ENCODE measurements at regions not wholly inside any gene's neighbourhood (a gene's known extent, or its start where the extent isn't known, plus 50 kb on each side); places are given as distances from the start of the nearest gene placed in this dataset.

DNA sequence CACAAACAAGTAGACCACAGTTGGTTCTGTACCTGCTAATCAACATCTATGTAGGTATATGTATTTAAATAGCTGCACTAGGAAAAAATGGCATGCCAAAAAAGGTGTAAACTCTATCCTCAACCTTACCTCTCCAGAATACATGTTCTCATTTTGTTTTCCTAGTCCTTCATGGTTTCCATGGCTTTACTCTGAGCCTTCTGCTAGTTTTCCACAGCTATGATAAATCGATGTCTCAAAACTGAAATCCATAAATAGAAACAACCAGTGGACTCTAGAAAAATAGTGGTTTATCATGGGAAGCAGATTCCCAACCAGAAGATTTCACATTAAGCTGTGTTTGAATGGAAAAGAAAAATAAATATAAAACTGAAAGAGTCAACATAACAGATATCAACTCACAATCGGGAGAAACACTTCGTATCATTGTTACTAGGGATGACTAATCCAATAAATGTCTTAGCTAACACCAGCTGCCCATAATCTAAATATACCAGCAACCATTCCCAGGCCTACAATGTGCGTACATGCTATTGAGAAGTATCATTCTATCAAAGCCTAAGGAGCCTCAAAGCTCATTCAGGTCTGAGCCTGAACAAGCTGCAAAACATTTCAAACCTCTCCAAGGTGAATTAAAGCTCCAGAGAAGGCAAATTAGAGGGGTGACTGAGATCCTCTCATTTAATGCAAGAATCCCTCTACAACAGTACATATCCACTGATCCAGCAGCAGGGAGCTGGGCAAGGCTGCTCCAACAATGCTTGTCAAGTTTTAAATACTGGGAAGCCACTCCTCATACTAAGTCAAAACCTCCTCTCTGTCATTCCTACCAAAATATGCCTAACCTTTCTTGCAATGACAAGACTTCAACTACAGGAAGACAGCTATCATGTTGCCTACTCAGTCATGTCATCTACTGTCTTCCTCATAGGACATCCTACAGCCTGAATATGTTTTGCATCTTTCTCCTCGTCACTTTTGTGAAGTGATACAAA lies 90.2 kb downstream of the KCTD12 start:
- no peak for DNase-seq

DNA sequence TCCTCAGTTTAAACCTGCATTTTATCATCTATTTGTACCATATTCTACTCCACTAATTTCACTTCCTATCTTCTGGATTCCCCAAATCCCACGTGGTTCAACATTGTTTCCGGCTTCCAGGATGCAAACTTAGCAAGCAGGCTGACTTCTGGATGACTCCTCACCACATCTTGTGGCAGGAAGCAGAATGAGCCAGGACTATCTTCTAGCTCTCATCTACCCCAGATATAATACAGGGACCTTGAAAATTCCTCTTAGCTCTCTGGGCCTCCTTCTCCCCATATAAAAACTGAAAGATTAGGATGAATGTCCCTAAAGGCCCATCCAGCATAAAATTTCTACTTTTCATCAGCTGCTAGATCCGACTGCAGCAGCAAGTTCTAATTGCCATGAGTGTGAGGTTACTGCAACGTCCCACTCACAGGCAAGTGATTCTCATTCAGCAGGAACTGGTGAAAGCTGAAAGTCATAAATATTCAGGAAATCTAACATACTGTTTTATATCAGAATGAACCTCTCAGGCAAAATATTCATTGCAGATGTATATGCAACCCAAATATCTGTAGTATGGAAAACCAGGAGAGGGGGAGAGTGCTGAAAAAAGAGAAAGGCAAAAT lies 93.4 kb downstream of the KCTD12 start:
- DNase-seq, result no peak

DNA sequence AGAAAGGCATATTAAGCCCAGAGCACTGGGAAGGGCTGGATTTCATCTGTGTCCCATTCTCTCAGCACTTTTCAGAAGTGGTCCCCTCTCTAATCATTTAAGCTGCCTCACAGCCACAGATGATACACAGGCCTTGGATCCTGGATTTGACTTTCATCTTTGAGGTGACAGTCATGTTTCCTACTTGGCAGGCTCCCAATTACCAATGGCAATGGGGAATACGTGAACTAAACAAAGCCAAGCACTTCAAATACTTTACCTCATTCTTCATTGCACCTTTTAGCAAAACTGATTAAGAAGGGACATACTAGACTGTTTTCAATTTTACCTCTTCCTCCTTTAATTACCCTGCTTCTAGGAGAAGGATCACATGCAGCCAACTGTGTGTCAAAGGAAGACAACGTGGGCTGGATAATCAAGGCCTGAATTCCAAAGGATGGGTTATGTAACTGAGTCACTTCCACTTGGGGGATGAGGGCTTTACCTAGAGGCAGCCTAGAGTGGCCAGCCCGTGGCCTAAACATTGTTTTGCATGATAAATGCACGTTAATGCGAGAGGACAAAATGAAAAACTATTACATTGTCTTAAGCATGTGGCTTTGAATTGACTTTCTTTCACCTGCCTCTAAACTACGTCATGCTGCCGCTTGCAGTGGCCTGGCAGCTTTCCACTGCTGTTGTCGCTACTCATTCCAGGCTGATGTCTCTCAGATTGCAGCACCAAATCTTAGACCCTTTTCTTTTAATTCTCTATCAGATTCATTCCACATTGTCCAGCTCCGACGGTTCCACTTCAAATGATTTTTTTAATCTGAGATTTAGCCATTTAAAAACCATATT lies 95.0 kb downstream of the KCTD12 start:
- DNase-seq, result peak; percentile 32

DNA sequence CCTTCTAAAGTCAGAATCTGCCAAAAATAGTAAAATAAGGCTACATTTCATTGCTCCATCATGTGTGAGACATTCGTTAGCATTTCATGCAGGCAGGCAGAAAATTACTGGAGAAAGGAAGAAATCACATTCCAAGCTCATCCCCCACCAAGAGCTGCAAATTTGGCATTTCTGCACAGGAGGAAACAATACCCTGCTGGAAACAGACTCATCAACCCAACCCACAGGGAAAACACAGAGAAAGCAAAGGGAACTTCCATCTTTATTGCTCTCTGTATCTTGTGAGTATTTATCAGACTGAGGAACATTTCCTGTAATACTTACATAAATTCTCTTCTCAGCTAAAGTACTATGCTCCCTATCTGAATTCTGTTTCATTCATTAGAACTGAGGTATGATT lies 95.7 kb downstream of the KCTD12 start:
- no peak for DNase-seq

DNA sequence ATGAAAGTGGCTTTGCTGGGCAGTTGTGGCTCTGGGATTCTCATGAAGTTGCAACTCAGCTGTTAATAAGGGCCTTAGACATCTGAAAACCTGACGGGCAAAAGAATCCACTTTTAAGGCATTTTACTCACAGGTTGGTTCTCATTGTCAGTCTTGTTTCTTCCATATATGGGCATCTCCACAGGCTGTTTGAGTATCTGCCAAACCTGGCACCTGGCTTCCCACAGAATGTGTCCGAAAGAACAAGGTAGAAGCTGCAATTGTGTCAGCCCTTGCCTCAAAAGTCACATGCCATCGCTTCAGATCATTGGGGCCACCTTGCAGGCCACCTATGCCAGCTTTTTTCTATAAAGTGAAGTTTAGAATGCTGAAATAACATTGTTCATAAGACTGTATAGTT lies 102.4 kb downstream of the KCTD12 start:
- peak; percentile 8 for DNase-seq

DNA sequence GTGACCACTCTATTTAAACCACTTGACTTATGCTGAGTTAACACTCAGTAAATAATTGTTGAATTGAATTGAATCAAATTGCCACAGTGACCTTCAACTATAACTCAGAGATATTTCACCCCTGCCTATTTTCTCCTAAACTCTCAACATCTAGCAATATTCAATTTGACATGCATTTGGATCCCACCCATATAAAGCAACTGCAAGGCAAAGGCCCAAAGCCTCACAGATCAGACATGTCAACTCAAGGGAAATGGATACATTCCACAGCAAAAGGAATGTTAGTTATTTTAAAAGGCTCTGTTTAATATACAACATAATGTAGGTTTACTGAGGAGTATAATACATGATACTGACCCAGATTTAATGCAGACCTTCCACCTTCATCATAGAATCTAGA lies 107.4 kb downstream of the KCTD12 start:
- no peak for DNase-seq

DNA sequence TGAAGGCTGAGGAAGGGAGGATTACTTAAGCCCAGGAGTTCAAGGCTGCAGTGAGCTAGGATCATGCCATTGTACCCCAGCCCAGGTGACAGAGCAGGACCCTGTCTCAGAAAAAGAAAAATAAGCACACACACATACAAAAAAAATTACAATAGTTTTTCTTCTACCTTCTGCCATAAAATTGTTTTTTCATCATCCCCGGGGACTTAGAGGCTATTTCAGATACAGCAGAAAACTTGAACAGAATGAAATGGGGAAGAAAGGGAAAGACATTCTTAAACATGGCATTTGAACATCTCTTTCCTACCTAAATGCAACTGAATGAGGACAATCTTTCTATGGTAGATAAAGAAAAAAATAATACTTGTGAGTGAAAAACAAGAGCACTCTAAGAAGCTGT lies 109.1 kb downstream of the KCTD12 start:
- DNase-seq, result no peak

DNA sequence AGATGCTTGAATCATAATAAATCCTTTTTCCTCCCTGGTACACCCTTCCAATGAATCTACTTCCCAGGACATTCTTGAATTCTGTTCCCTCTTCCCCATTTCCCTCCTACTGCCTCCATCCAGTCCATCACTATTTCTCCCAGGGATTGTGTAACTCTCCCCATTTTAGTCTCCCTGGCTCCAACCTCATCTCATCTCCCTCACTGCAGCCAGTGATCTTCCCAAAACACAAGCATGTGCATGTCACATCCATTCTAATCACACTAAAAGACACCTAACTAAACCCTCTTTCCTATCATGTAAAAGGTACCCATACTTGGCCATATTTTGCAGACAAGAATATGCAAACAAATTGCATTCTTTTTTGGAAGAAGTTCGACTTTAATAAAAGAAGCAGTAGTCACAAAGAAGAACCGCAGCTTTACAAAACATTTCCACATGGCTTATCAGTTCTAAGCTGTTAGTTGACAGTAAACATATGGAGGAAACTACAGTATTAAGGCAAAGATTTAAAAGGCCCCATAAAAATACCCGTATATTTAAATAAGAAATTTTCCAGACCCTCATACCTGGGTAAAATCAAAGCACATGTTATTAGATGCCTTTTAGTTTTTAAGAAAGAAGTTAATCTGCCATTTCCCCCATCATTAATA lies 111.0 kb downstream of the KCTD12 start:
- DNase-seq, result no peak

DNA sequence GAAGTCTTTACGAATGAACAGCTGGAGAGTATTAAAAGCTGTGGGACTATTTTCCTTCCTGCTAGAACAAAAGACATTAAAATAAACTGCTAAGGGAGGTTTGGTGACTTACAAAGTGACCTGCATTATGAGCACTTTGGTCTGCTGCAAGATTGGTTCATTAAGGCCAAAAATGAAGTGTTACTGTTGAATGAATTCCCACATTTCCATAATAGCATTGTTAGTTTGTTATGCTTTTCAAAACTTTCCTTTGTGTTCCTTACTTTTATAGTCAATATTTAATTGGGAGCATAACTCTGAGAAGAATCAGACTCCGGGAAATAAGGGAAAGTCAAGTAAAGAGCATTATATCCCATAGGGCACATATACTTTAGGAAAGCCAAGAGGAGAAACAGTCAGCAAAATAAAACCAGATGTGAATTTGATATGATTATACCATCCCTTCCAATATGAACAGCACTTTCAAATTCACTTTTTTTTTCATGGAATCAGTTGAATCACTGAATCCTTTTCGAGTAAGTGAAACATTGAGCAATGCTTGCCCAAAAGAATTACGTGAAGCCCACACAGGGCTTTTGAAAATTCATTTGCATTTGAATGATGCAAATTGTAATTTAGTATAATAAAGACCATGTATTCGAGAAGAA lies 112.6 kb downstream of the KCTD12 start:
- DNase-seq, result no peak

DNA sequence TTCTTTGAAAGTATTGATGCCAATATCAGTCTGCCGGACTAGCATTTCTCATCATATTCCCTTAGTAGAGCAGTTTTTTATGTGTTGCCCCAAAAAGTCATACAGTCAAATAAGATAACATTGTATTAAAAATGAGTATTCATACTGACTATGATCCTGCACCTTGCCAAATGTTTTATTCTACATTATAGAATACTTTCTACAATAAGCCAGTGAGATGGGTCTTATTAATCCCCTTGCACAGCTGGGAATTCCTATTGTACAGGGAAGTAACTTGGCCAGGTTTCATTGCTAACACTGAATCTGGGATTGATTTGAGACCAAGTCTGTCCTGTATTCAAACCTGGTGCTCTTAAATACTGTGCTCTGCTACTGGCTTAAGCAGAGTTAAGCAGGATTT lies 114.0 kb downstream of the KCTD12 start:
- no peak for DNase-seq

DNA sequence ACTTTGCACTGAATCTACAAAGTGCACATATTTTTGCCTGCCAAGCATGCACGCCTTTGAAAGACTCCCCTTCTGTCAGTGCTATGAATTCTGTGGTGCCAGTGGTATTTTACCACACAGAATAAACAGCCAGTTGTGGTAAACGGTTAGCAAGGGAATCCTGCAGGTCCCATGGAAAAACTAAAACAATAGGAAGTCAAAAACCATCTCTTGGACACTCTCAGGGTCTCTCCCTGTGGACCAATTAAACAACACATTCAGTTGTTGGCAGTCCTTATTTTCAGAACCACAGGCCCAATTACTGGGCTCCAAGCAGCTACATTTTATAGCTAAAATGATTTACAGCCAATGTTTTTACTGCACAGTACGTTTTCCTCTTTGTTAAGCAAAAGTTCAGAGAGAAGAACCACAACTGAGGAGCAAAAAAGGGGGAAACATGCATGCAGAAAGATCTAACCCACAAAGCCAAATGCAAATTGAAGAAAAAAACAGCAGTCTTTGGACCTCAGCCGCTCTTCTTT lies 116.9 kb downstream of the KCTD12 start:
- no peak for DNase-seq

DNA sequence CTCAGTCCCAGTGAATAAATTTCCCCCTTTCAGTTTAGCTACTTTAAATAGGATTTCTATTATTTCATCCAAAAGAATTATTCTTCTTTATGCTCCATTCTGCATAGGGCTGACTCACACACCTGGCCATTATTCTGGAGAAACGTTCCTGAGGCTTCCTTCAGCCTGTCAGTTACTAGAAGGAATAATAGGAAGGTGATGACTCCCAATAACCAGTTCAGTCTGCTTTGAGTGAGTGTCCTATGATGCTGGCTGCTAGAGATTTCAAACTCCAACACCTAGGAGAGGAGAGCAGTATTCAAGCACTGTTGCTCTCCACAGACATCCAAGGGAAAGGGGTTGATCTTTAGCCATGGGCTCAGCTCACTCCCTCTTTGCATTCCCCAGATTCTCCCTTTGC lies 117.8 kb downstream of the KCTD12 start:
- no peak for DNase-seq

DNA sequence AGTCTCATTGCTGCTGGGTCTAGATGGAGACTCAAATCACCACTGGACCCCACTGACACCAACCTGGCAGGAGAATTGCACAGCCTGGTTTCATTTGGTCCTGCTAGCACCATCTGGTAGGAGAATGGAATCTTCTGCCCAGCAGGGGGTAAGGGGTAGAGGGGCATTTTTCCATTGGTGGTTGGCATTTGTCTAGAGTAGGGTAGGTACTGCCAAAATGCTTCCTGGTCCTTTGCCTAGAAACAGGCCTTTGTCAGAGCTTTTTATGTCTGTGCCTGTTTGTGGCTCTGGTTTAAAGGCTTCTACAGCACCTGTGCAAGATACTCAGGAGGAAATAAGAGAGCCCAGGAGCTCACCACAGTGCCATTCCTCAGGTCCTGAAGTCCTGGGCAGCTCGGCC lies 121.3 kb downstream of the KCTD12 start:
- DNase-seq, result no peak

DNA sequence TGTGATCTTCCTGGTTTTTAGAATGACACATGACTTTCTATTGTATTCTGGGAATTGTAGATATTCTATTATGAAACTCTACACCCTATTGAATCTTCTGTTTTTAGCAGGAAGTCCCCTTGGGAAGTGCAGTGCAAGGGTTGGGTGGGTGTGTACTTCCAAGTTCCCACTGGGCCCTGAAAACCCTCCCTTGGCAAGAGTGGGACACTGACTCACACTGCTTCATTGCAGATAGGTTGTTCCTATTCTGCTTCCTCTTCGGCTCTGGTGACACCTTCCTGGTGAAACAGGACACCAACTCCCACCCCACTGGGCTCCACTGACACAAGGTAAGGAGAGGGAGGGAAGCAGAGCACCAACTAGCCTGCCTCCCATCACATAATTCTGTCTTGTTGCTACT lies 121.8 kb downstream of the KCTD12 start:
- DNase-seq, result no peak

DNA sequence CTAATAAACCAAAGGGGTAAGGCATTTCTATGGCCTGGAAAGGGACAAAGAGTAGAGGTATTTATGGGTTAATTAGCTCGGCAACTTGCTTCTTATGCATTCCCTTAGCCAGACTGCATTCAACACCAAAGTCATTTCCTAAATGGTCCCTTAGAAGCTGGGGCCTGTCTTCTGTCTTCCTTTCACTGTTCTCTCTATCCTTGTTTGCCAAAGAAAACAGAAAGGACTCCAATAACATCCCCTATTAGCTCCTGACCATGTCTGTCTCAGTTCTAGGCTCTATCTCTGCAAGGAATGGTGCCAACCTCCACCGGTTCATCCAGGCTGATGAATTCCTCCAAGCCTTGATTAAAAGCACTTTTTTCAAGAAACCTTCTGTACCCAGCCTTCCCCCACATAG lies 123.5 kb downstream of the KCTD12 start:
- no peak for DNase-seq

DNA sequence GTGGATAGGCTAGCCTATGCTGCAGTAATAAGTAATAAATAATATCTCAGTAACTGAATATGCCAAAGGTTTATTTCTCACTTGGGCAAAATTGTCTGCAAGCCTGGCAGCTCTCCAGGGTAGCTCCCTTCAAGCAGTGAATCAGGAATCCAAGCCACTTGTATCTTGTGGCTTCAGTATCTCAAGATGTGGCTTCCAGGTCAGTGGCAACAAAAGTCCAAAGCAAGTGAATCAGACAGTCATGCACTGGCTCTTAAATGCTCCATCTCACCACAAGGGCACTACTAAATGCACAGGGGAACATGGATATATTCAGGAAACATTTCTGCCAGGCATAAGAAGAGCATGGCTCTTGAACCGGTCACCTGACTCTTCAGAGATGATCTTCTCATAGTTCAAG lies 126.3 kb downstream of the KCTD12 start:
- no peak for DNase-seq

DNA sequence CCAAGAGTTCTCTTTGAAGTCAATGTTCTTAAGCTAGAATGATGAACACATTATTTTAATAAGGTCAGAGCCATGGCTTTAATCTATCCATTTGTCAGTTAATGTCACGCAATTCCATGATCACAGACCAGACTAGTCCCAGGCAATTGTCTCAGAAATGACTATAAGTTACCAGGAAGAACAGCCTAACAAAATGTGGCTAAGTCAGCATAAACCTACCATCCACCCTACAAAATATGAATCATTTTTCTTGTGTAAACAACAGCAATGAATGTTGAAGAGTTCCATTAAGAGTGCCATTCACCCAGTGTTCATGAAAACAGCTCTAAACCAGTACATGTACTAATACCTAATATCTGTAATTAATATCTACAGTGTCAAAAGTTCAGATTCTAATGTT lies 127.5 kb downstream of the KCTD12 start:
- DNase-seq, result no peak

DNA sequence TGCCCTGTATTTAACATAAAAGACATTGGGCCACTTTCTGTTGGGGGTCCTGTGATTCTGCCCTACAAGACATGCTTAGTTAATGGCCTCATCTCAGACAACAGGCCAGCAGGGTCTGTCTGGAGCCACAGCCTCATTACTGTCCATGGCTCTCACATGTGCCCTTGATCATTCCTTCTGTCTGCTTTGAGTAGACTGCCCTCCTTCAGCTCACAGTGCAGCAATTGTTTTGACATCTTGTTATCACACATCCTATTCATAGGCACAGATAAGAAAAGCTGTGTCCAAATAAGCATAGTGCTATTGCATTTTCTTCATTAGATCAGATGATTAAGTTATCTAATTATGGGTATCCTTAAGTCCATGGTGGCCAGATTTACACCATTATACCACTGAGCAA lies 127.9 kb downstream of the KCTD12 start:
- DNase-seq, result no peak

DNA sequence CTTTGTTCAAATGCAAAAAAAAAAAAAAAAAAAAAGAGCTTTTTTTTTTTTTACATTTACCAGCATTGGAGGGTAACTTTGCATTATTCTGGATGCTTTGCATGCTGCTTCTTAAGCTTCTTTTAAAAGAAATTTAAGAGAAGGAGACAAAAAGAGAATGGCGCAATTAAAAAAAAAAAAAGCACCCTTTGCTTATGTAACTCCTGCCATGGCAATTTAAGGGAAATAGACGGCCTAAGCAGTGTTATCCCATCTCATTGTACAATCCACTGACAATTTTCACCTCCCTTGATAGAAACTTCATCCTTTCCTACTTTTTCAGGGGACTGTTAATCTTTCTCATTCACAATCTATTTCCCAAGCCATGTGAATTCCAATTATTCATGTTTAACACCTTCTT lies 129.8 kb downstream of the KCTD12 start:
- no peak for DNase-seq

DNA sequence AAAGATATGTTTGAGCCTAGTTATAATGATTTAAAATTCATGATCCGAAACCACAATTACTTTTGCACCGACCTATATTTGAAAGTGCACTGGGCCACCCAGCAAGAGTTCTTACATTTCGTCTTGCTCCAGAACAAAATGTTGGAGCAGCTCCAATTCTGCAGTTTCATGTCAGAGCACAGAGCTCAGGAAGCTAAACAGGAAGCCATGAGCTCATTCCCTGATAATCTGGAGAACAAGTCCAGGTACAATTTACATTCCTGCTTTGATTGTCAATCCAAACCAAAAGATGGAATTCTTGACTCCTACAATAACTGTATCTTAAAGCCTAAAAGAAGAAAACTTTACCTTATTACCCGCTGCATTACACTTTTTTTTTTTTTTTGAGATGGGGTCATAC lies 131.8 kb downstream of the KCTD12 start:
- DNase-seq, result no peak

DNA sequence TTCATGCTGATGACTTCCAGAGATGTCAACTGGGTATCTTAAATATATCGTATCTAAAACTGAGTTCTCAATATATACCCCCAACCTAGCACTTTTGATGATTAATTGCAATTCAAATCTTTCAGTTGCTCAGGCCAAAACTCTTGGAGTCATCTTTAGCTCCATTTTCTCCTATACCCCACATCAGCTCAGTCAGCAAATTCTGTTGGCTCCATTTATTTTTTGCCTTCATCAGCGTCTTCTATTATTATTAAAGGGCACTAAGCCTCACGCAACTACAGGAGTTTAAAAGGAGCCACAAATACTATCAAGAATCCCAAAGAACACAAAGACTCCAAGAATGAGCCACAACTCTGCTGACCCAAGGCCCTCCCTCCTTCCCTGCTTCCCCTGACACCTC lies 134.9 kb downstream of the KCTD12 start:
- no peak for DNase-seq

DNA sequence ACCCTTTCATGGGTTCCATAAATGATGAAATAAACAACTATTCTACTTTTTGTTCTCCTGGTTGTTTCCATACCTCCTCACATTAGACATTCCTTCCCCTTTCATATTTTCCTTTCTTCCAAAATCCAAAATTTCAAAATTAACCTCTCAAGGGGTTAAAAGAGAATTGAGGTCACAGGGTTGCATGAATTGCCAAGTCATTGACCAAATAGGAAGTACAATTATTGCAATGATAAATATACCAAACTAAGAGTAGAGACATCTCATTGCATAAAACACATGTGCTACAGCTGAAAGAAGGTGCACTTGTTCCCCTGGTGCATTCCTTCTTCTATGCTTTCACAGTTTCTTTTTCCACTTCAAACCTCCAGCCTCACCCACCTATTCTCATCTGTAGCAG lies 136.1 kb downstream of the KCTD12 start:
- no peak for DNase-seq

Data from NCI-H1105 treated with DMSO at 0.1 percent for 48 hours (cell line).